HEK293 (cell line): ENCODE measurements at regions not wholly inside any gene's neighbourhood (a gene's known extent, or its start where the extent isn't known, plus 50 kb on each side); places are given as distances from the start of the nearest gene placed in this dataset.

ENCODE experiments used
- CTCF ChIA-PET: fragments of 350-600 bp; formaldehyde crosslinking; extraction: SDS; loops from one replicate; lab custom pipeline; 2021; ENCODE audit warnings: antibody characterized with exemption; lab: Yijun Ruan, JAX
- POLR2A ChIA-PET: fragments of 300-600 bp; formaldehyde crosslinking; extraction: SDS; loops from one replicate; lab custom pipeline; 2020; ENCODE audit warnings: antibody characterized with exemption, inconsistent platforms; lab: Yijun Ruan, JAX
- H3K27ac ChIP-seq: fragments of 200-500 bp; sonication (Bioruptor generic); 2 replicates; pipeline ENCODE4 v1.5.1; 2014; ENCODE audit warnings: low read depth, low read length, control low read depth, inconsistent platforms; ENCODE audit errors: extremely low read depth
- H3K36me3 ChIP-seq, 2 experiments: fragments of 200-500 bp in 1 of 2; sonication (Bioruptor generic) in 1 of 2; 1 replicate in 1 of 2; 2 replicates in 1 of 2; pipeline ENCODE4 v1.5.1; 2014 to 2017; ENCODE audit warnings: inconsistent platforms in 2 of 2, low read length in 2 of 2; ENCODE audit not compliant: control insufficient read depth in 2 of 2, insufficient read depth in 1 of 2
- H3K4me1 ChIP-seq: fragments of 200-500 bp; sonication (Bioruptor generic); 2 replicates; pipeline ENCODE4 v1.5.1; 2014; ENCODE audit warnings: mild to moderate bottlenecking, low read length, inconsistent platforms; ENCODE audit not compliant: control insufficient read depth, insufficient read depth
- H3K4me3 ChIP-seq: 2 replicates; pipeline ENCODE4 v1.5.1; 2011; ENCODE audit warnings: low read depth, mild to moderate bottlenecking, control low read depth, low read length, moderate library complexity
- H3K9me3 ChIP-seq: fragments of 200-500 bp; sonication (Bioruptor generic); 2 replicates; pipeline ENCODE4 v1.5.1; 2014; ENCODE audit warnings: low read depth, low read length, inconsistent platforms; ENCODE audit not compliant: control insufficient read depth, insufficient read depth
- GLI4 ChIP-seq: fragments of 450-650 bp; formaldehyde crosslinking; IDR thresholded peaks from 2 replicates; pipeline ENCODE4 v1.5.1; 2016; ENCODE audit warnings: missing biosample characterization, missing genetic modification characterization
- HOXD13 ChIP-seq: sonication (generic); formaldehyde crosslinking; IDR thresholded peaks from 2 replicates; pipeline ENCODE4 v1.8.0; 2022; ENCODE audit warnings: missing genetic modification reagents, borderline replicate concordance
- KLF1 ChIP-seq: fragments of 450-650 bp; formaldehyde crosslinking; IDR thresholded peaks from 2 replicates; pipeline ENCODE4 v1.5.1; 2016; ENCODE audit warnings: missing biosample characterization, missing genetic modification characterization
- KLF8 ChIP-seq: fragments of 450-650 bp; formaldehyde crosslinking; IDR thresholded peaks from 2 replicates; pipeline ENCODE4 v1.5.1; 2016; ENCODE audit warnings: missing biosample characterization, missing genetic modification characterization
- KLF9 ChIP-seq: fragments of 450-650 bp; formaldehyde crosslinking; IDR thresholded peaks from 2 replicates; pipeline ENCODE4 v1.5.1; 2016; ENCODE audit warnings: missing biosample characterization, missing genetic modification characterization, low read depth
- OSR2 ChIP-seq: fragments of 450-650 bp; formaldehyde crosslinking; IDR thresholded peaks from 2 replicates; pipeline ENCODE4 v1.5.1; 2016; ENCODE audit warnings: missing biosample characterization, missing genetic modification characterization
- TRIM28 ChIP-seq: IDR thresholded peaks from 2 replicates; pipeline ENCODE4 v1.6.1; 2011; ENCODE audit warnings: low read length, control low read depth, borderline replicate concordance
- WT1 ChIP-seq: fragments of 450-650 bp; formaldehyde crosslinking; IDR thresholded peaks from 2 replicates; pipeline ENCODE4 v1.5.1; 2016; ENCODE audit warnings: missing biosample characterization, missing genetic modification characterization
- ZBTB1 ChIP-seq: fragments of 450-650 bp; formaldehyde crosslinking; IDR thresholded peaks from 2 replicates; pipeline ENCODE4 v1.5.1; 2016; ENCODE audit warnings: missing biosample characterization, missing genetic modification characterization
- ZBTB20 ChIP-seq: fragments of 450-650 bp; formaldehyde crosslinking; IDR thresholded peaks from 2 replicates; pipeline ENCODE4 v1.5.1; 2016; ENCODE audit warnings: missing biosample characterization, missing genetic modification characterization
- ZFP41 ChIP-seq: fragments of 450-650 bp; formaldehyde crosslinking; IDR thresholded peaks from 2 replicates; pipeline ENCODE4 v1.5.1; 2016; ENCODE audit warnings: missing biosample characterization, missing genetic modification characterization, borderline replicate concordance
- ZNF112 ChIP-seq: fragments of 450-650 bp; formaldehyde crosslinking; IDR thresholded peaks from 2 replicates; pipeline ENCODE4 v1.5.0; 2017; ENCODE audit warnings: missing biosample characterization, missing genetic modification characterization
- ZNF155 ChIP-seq: fragments of 450-650 bp; formaldehyde crosslinking; IDR thresholded peaks from 2 replicates; pipeline ENCODE4 v1.5.1; 2016; ENCODE audit warnings: missing biosample characterization, missing genetic modification characterization
- ZNF2 ChIP-seq: fragments of 450-650 bp; formaldehyde crosslinking; IDR thresholded peaks from 2 replicates; pipeline ENCODE4 v1.5.1; 2016; ENCODE audit warnings: missing biosample characterization, missing genetic modification characterization
- ZNF221 ChIP-seq: fragments of 450-650 bp; formaldehyde crosslinking; IDR thresholded peaks from 2 replicates; pipeline ENCODE4 v1.5.1; 2017; ENCODE audit warnings: missing biosample characterization, missing genetic modification characterization, borderline replicate concordance
- ZNF266 ChIP-seq: fragments of 450-650 bp; formaldehyde crosslinking; IDR thresholded peaks from 2 replicates; pipeline ENCODE4 v1.5.1; 2016; ENCODE audit warnings: missing biosample characterization, missing genetic modification characterization, low read depth
- ZNF37A ChIP-seq: fragments of 450-650 bp; IDR thresholded peaks from 2 replicates; pipeline ENCODE4 v1.5.1; 2018; ENCODE audit warnings: missing biosample characterization, missing genetic modification characterization
- ZNF473 ChIP-seq: fragments of 450-650 bp; formaldehyde crosslinking; IDR thresholded peaks from 2 replicates; pipeline ENCODE4 v1.5.1; 2017; ENCODE audit warnings: missing biosample characterization, missing genetic modification characterization
- ZNF501 ChIP-seq: fragments of 450-650 bp; formaldehyde crosslinking; IDR thresholded peaks from 2 replicates; pipeline ENCODE4 v1.5.1; 2016; ENCODE audit warnings: missing biosample characterization, missing genetic modification characterization
- ZNF585B ChIP-seq: fragments of 450-650 bp; formaldehyde crosslinking; IDR thresholded peaks from 2 replicates; pipeline ENCODE4 v1.5.1; 2016; ENCODE audit warnings: missing biosample characterization, missing genetic modification characterization
- ZNF610 ChIP-seq: fragments of 450-650 bp; formaldehyde crosslinking; IDR thresholded peaks from 2 replicates; pipeline ENCODE4 v1.5.1; 2016; ENCODE audit warnings: missing biosample characterization, missing genetic modification characterization, borderline replicate concordance
- ZNF654 ChIP-seq: fragments of 450-650 bp; formaldehyde crosslinking; IDR thresholded peaks from 2 replicates; pipeline ENCODE4 v1.5.1; 2016; ENCODE audit warnings: low read depth, missing biosample characterization, missing genetic modification characterization
- ZNF658 ChIP-seq: fragments of 450-650 bp; formaldehyde crosslinking; IDR thresholded peaks from 2 replicates; pipeline ENCODE4; 2016; ENCODE audit warnings: missing biosample characterization, missing genetic modification characterization
- ZNF664 ChIP-seq: fragments of 450-650 bp; formaldehyde crosslinking; IDR thresholded peaks from 2 replicates; pipeline ENCODE4 v1.5.1; 2016; ENCODE audit warnings: missing biosample characterization, missing genetic modification characterization
- ZNF785 ChIP-seq: fragments of 450-650 bp; formaldehyde crosslinking; IDR thresholded peaks from 2 replicates; pipeline ENCODE4 v1.5.1; 2016; ENCODE audit warnings: missing biosample characterization, missing genetic modification characterization
- ZNF792 ChIP-seq: fragments of 450-650 bp; formaldehyde crosslinking; IDR thresholded peaks from 2 replicates; pipeline ENCODE4 v1.5.1; 2016; ENCODE audit warnings: missing biosample characterization, missing genetic modification characterization
- ZNF837 ChIP-seq: fragments of 450-650 bp; formaldehyde crosslinking; IDR thresholded peaks from 2 replicates; pipeline ENCODE4 v1.5.1; 2016; ENCODE audit warnings: missing biosample characterization, missing genetic modification characterization
- ZSCAN16 ChIP-seq: fragments of 450-650 bp; formaldehyde crosslinking; IDR thresholded peaks from 2 replicates; pipeline ENCODE4 v1.5.1; 2016; ENCODE audit warnings: missing biosample characterization, missing genetic modification characterization
- ZSCAN30 ChIP-seq: fragments of 450-650 bp; IDR thresholded peaks from 2 replicates; pipeline ENCODE4 v1.5.1; 2018; ENCODE audit warnings: missing biosample characterization, mild to moderate bottlenecking, missing genetic modification characterization, moderate library complexity
- TF ChIP-seq, protein P1 (sequence below): IDR thresholded peaks from 2 replicates; pipeline ENCODE4 v1.6.1; 2011; ENCODE audit warnings: mild to moderate bottlenecking, low read depth, low read length, borderline replicate concordance
- TF ChIP-seq, protein P2 (sequence below): fragments of 450-650 bp; formaldehyde crosslinking; optimal IDR thresholded peaks from 2 replicates; pipeline ENCODE3; 2016; ENCODE audit warnings: missing biosample characterization, mild to moderate bottlenecking, missing genetic modification characterization
- TF ChIP-seq, protein P3 (sequence below): fragments of 450-650 bp; formaldehyde crosslinking; IDR thresholded peaks from 2 replicates; pipeline ENCODE4 v1.5.1; 2016; ENCODE audit warnings: missing biosample characterization, missing genetic modification characterization
- TF ChIP-seq, protein P4 (sequence below): fragments of 450-650 bp; formaldehyde crosslinking; IDR thresholded peaks from 2 replicates; pipeline ENCODE4 v1.5.1; 2016; ENCODE audit warnings: missing biosample characterization, missing genetic modification characterization
- TF ChIP-seq, protein P5 (sequence below): fragments of 450-650 bp; formaldehyde crosslinking; IDR thresholded peaks from 2 replicates; pipeline ENCODE4 v1.5.1; 2016; ENCODE audit warnings: missing biosample characterization, missing genetic modification characterization

DNA sequence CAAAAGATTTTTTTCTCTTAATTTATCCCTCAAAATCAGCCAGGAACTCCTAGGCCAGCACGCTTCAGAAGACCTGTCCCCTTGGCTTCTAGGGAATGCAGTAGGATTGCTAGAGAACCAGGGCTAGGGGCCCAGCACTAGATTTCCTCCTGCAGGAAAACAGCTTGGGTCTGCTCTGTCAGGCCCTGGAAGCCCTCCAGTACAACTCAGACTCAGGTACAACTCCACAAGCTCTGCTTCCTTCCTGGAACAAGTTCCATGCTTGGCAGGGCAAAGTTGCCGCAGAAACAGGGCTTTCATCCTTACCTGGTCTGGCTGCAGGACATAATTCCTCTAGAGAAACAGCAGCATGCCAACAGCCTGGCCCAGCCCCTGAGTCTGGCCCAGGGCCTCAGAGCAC, 96.1 kb upstream of the CTNNB1 start:
- no peaks in the 10 kb centered on the region for H3K9me3 ChIP-seq
- ChIA-PET CTCF (no interaction called here), POLR2A (no interaction called here)
- no peak overlapping the region for H3K4me3 ChIP-seq
- no peaks in the 10 kb centered on the region for H3K4me1 ChIP-seq
- no peaks in the 10 kb centered on the region for H3K36me3 ChIP-seq
- no peak overlapping the region for H3K27ac ChIP-seq
- TF ChIP-seq ZNF664 (no peak), ZNF37A (tag by site-specific recombination) (no peak), ZBTB20 (no peak), ZNF610 (tag by site-specific recombination) (no peak), ZNF501 (no peak), ZNF473 (tag by site-specific recombination) (no peak), ZNF221 (tag by site-specific recombination) (no peak), ZNF658 (no peak), ZNF837 (tag by site-specific recombination) (no peak), KLF9 (tag by site-specific recombination) (no peak), ZNF112 (tag by site-specific recombination) (no peak), ZFP41 (no peak), KLF1 (tag by site-specific recombination) (no peak), ZNF654 (tag by site-specific recombination) (no peak), ZSCAN16 (tag by site-specific recombination) (no peak)
- TF ChIP-seq, protein P1, sequence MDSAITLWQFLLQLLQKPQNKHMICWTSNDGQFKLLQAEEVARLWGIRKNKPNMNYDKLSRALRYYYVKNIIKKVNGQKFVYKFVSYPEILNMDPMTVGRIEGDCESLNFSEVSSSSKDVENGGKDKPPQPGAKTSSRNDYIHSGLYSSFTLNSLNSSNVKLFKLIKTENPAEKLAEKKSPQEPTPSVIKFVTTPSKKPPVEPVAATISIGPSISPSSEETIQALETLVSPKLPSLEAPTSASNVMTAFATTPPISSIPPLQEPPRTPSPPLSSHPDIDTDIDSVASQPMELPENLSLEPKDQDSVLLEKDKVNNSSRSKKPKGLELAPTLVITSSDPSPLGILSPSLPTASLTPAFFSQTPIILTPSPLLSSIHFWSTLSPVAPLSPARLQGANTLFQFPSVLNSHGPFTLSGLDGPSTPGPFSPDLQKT = no peak
- TF ChIP-seq, protein P2, sequence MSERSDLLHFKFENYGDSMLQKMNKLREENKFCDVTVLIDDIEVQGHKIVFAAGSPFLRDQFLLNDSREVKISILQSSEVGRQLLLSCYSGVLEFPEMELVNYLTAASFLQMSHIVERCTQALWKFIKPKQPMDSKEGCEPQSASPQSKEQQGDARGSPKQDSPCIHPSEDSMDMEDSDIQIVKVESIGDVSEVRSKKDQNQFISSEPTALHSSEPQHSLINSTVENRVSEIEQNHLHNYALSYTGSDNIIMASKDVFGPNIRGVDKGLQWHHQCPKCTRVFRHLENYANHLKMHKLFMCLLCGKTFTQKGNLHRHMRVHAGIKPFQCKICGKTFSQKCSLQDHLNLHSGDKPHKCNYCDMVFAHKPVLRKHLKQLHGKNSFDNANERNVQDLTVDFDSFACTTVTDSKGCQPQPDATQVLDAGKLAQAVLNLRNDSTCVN (tag by site-specific recombination) = no peak

DNA sequence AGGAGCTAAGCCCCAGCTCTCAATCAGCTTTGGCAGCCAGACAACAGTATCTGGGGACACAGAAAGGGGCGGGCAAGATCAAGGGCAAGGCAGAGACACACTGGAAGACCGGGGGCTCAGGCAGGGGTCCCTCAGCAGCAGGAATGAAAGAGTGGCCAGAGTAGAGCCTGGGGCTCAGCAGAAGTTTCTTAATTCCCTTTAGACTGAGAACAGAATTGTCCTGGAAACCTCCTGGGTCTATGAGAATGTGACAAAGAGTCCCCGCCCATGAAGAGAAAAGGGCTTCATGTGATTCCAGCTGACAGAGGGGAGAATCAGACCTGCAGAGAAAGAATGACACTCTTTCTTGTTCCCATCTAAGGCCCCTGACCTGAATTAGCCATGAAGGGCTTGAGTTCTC, 95.2 kb upstream of the CTNNB1 start:
- POLR2A ChIA-PET = no interaction called here
- H3K9me3 ChIP-seq = no peaks in the 10 kb centered on the region
- no peaks in the 10 kb centered on the region for H3K36me3 ChIP-seq
- H3K4me1 ChIP-seq = no peaks in the 10 kb centered on the region
- H3K27ac ChIP-seq = no peak overlapping the region
- no peak overlapping the region for H3K4me3 ChIP-seq
- CTCF ChIA-PET = no interaction called here
- TF ChIP-seq HOXD13 = no peak
- no peak for TF ChIP-seq ZNF266 (tag by site-specific recombination)
- TF ChIP-seq, protein P3, sequence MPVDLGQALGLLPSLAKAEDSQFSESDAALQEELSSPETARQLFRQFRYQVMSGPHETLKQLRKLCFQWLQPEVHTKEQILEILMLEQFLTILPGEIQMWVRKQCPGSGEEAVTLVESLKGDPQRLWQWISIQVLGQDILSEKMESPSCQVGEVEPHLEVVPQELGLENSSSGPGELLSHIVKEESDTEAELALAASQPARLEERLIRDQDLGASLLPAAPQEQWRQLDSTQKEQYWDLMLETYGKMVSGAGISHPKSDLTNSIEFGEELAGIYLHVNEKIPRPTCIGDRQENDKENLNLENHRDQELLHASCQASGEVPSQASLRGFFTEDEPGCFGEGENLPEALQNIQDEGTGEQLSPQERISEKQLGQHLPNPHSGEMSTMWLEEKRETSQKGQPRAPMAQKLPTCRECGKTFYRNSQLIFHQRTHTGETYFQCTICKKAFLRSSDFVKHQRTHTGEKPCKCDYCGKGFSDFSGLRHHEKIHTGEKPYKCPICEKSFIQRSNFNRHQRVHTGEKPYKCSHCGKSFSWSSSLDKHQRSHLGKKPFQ = no peak
- no peak for TF ChIP-seq WT1 (tag by site-specific recombination)
- no peak for TF ChIP-seq ZNF792 (tag by site-specific recombination)
- TF ChIP-seq ZNF155 (tag by site-specific recombination) = no peak
- no peak for TF ChIP-seq ZNF2
- TF ChIP-seq ZNF785 (tag by site-specific recombination) = no peak
- no peak for TF ChIP-seq ZSCAN30 (tag by site-specific recombination)
- TF ChIP-seq ZBTB1 (tag by site-specific recombination) = no peak
- TF ChIP-seq ZSCAN16 (tag by site-specific recombination) = no peak
- TF ChIP-seq GLI4 (tag by site-specific recombination) = no peak
- TF ChIP-seq, protein P4, sequence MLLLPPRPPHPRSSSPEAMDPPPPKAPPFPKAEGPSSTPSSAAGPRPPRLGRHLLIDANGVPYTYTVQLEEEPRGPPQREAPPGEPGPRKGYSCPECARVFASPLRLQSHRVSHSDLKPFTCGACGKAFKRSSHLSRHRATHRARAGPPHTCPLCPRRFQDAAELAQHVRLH (tag by site-specific recombination) = no peak
- no peak for TF ChIP-seq ZNF610 (tag by site-specific recombination)
- TF ChIP-seq OSR2 = no peak
- TF ChIP-seq ZNF585B = no peak
- TF ChIP-seq KLF8 (tag by site-specific recombination) = no peak
- TF ChIP-seq TRIM28 = no peak
- TF ChIP-seq, protein P5, sequence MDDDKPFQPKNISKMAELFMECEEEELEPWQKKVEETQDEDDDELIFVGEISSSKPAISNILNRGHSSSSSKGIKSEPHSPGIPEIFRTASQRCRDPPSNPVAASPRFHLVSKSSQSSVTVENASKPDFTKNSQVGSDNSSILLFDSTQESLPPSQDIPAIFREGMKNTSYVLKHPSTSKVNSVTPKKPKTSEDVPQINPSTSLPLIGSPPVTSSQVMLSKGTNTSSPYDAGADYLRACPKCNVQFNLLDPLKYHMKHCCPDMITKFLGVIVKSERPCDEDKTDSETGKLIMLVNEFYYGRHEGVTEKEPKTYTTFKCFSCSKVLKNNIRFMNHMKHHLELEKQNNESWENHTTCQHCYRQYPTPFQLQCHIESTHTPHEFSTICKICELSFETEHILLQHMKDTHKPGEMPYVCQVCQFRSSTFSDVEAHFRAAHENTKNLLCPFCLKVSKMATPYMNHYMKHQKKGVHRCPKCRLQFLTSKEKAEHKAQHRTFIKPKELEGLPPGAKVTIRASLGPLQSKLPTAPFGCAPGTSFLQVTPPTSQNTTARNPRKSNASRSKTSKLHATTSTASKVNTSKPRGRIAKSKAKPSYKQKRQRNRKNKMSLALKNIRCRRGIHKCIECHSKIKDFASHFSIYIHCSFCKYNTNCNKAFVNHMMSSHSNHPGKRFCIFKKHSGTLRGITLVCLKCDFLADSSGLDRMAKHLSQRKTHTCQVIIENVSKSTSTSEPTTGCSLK (tag by site-specific recombination) = no peak
